ENCODE measurements at regions not wholly inside any gene's neighbourhood (a gene's known extent, or its start where the extent isn't known, plus 50 kb on each side); places are given as distances from the start of the nearest gene placed in this dataset.

DNA sequence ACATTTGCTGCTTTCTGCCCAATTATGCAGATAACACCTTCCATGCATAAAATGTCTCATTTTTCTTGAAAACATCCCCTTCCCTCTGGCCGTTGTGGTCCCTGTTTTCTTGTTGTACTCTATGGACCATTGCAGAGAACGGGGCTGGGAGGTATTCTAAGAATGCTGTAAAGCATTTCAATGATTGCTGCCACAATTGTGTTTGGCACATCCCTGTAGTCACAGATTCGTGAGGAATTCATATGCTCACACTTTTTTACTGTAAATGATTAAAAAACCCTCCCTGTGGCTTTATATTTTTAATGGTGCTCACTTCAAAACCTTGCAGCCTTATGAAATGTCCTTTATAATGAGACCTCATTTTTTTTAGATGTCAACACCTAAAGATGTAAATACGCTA lies 207.2 kb upstream of the GBE1 start:
- peak; percentile 57 for TF ChIP-seq TEAD4 (IDR thresholded peaks at IDR 0.05)
- TF ChIP-seq MAX (IDR thresholded peaks at IDR 0.05) = no peak

DNA sequence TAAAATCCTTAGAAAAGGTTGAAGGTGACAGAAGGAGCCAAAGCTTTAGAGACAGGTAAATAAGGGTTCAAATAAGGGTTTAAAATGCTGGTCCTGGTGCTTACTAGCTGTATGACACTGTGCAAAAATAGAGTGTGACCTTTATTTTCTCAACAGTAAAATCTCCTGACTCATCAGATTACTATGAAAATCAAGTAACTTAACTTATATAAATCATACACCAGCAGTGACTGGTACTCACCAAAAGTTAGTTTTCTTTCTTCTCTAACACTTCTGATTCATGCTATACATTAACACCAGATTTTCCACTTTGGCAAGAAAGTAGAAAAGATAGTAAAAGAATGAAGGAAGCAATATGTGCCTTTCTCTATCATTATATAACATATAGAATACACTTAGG lies 205.9 kb upstream of the GBE1 start:
- no peak for TF ChIP-seq FOXM1 (IDR thresholded peaks at IDR 0.05; ENCODE audit: borderline replicate concordance, low read depth)
- TF ChIP-seq MAX (IDR thresholded peaks at IDR 0.05) = no peak
- no peak for TF ChIP-seq EGR1 (IDR thresholded peaks at IDR 0.05)
- TF ChIP-seq RAD21 (IDR thresholded peaks at IDR 0.05; ENCODE audit: low read depth) = no peak
- no peak for TF ChIP-seq TCF12 (IDR thresholded peaks at IDR 0.05; ENCODE audit: low read depth)
- TF ChIP-seq EP300 (IDR thresholded peaks at IDR 0.05; ENCODE audit: borderline replicate concordance) = no peak
- no peak for TF ChIP-seq CEBPB (IDR thresholded peaks at IDR 0.05)
- TF ChIP-seq NFIC (IDR thresholded peaks at IDR 0.05) = no peak
- TF ChIP-seq, protein P1, sequence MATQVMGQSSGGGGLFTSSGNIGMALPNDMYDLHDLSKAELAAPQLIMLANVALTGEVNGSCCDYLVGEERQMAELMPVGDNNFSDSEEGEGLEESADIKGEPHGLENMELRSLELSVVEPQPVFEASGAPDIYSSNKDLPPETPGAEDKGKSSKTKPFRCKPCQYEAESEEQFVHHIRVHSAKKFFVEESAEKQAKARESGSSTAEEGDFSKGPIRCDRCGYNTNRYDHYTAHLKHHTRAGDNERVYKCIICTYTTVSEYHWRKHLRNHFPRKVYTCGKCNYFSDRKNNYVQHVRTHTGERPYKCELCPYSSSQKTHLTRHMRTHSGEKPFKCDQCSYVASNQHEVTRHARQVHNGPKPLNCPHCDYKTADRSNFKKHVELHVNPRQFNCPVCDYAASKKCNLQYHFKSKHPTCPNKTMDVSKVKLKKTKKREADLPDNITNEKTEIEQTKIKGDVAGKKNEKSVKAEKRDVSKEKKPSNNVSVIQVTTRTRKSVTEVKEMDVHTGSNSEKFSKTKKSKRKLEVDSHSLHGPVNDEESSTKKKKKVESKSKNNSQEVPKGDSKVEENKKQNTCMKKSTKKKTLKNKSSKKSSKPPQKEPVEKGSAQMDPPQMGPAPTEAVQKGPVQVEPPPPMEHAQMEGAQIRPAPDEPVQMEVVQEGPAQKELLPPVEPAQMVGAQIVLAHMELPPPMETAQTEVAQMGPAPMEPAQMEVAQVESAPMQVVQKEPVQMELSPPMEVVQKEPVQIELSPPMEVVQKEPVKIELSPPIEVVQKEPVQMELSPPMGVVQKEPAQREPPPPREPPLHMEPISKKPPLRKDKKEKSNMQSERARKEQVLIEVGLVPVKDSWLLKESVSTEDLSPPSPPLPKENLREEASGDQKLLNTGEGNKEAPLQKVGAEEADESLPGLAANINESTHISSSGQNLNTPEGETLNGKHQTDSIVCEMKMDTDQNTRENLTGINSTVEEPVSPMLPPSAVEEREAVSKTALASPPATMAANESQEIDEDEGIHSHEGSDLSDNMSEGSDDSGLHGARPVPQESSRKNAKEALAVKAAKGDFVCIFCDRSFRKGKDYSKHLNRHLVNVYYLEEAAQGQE (IDR thresholded peaks at IDR 0.05; ENCODE audit: low read depth) = no peak
- no peak for TF ChIP-seq TAF1 (IDR thresholded peaks at IDR 0.05; ENCODE audit: low read depth)
- TF ChIP-seq CREB1 (IDR thresholded peaks at IDR 0.05; ENCODE audit: low read depth) = no peak
- TF ChIP-seq ZBTB7A (IDR thresholded peaks at IDR 0.05; ENCODE audit: low read depth) = no peak
- TF ChIP-seq USF1 (IDR thresholded peaks at IDR 0.05) = no peak
- no peak for TF ChIP-seq YY1 (IDR thresholded peaks at IDR 0.05; ENCODE audit: low read depth)
- no peak for TF ChIP-seq TEAD4 (IDR thresholded peaks at IDR 0.05)

- TF ChIP-seq USF1 (IDR thresholded peaks at IDR 0.05) (no peak), EGR1 (IDR thresholded peaks at IDR 0.05) (no peak), TCF12 (IDR thresholded peaks at IDR 0.05; ENCODE audit: low read depth) (no peak), YY1 (IDR thresholded peaks at IDR 0.05; ENCODE audit: low read depth) (no peak), TAF1 (IDR thresholded peaks at IDR 0.05; ENCODE audit: low read depth) (no peak), NFIC (IDR thresholded peaks at IDR 0.05) (no peak), TEAD4 (IDR thresholded peaks at IDR 0.05) (no peak), MAX (IDR thresholded peaks at IDR 0.05) (no peak), ZBTB7A (IDR thresholded peaks at IDR 0.05; ENCODE audit: low read depth) (no peak), RAD21 (IDR thresholded peaks at IDR 0.05; ENCODE audit: low read depth) (no peak), CEBPB (IDR thresholded peaks at IDR 0.05) (no peak), FOXM1 (IDR thresholded peaks at IDR 0.05; ENCODE audit: borderline replicate concordance, low read depth) (no peak), EP300 (IDR thresholded peaks at IDR 0.05; ENCODE audit: borderline replicate concordance) (no peak), CREB1 (IDR thresholded peaks at IDR 0.05; ENCODE audit: low read depth) (no peak)
- TF ChIP-seq, protein P1 (IDR thresholded peaks at IDR 0.05; ENCODE audit: low read depth) = no peak
These were observed 204.3 kb upstream of the GBE1 start for GRCh38 chr3:81965696-81966095.

DNA sequence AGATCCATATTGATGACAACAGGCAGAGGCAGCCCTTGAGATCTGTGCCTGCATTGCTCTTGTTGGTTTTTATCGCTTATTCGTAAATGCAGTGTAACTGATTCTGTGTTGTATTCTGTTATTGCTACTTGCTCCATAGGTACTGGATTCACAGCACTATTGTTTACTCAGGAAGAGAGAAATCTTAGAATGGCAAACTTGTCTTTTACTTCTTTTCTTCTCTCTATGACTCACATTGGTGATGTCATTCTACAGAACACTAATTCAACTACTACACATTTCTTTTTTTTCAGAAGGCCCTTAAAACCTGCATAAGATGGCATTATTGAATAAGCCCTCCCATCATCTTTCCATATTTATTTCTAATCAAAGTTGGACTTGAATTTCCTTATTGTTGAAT lies 201.0 kb upstream of the GBE1 start:
- TF ChIP-seq USF1 (IDR thresholded peaks at IDR 0.05) (no peak), TAF1 (IDR thresholded peaks at IDR 0.05; ENCODE audit: low read depth) (no peak)

DNA sequence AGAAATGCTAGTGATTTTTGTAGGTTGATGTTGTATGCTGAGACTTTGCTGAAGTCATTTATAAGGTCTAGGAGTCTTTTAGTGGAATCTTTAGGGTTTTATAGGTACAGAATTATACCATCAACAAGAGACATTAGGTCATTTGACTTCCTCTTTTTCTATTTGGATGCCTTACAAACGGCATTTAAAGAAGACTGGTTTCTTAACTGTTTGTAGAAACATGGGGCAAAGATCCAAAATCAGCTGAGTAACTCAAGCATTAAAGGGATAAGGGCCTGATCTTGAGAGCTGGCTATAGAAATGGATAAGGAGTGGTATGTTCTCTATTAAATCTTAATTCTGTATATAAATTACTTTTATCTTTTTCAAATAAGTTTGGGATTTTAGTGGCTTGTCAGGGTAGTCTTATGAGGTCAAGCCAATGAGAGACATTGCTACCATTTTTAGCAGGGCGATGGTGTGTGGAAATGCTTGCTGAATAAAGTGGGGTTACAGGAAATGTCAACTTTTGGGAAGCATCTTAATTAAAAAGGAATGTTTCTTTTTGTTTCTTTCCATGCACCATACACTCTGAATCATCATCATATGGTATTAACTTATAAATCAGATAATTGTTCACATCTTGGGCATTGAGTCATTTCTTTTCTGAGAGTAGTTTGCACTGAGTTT lies 197.7 kb upstream of the GBE1 start:
- TF ChIP-seq EGR1 (IDR thresholded peaks at IDR 0.05) (no peak), USF1 (IDR thresholded peaks at IDR 0.05) (no peak), FOXM1 (IDR thresholded peaks at IDR 0.05; ENCODE audit: borderline replicate concordance, low read depth) (no peak), TAF1 (IDR thresholded peaks at IDR 0.05; ENCODE audit: low read depth) (no peak), CEBPB (IDR thresholded peaks at IDR 0.05) (no peak), ZBTB7A (IDR thresholded peaks at IDR 0.05; ENCODE audit: low read depth) (no peak), YY1 (IDR thresholded peaks at IDR 0.05; ENCODE audit: low read depth) (no peak)
- TF ChIP-seq, protein P1 (IDR thresholded peaks at IDR 0.05; ENCODE audit: low read depth) = no peak
